ENCODE measurements at regions not wholly inside any gene's neighbourhood (a gene's known extent, or its start where the extent isn't known, plus 50 kb on each side); places are given as distances from the start of the nearest gene placed in this dataset.

DNA sequence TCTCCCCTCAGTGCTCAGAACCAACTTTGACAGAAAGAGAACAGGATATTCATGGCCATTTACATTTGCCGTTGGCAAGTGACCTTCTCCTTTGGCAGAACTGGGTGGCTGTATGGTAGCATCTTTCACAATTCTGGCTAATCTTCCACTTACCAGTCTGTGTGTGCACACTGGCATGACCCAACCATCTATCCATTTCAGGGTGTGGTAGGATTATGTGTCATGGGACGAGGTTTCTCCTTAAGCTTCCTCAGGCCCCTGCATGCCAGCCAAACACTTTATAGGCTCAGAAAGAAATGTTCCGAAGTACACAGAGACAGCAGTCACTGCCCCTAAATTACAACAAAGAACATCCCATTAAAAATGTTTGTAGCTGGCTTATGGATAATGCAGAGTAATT, 497.1 kb downstream of the NFIB start:
- intact Hi-C loops (cut with DNase I), result no loop called here
- DNase-seq, result no peak
- Histone ChIP-seq H3K4me3 (replicated peaks in 1 of 3) (no peak overlapping the region), H3K27me3 (no peaks in the 10 kb centered on the region), H3K4me1 (no peaks in the 10 kb centered on the region), H3K9me3 (no peaks in the 10 kb centered on the region), H3K36me3 (no peaks in the 10 kb centered on the region), H3K27ac (no peak overlapping the region)
- 94 to 96% methylated on average over 3 of the region's 3 CpGs for WGBS, 2 donors
- TF ChIP-seq POLR2A (IDR thresholded peaks at IDR 0.05), result no peak
- TF ChIP-seq, protein P1, sequence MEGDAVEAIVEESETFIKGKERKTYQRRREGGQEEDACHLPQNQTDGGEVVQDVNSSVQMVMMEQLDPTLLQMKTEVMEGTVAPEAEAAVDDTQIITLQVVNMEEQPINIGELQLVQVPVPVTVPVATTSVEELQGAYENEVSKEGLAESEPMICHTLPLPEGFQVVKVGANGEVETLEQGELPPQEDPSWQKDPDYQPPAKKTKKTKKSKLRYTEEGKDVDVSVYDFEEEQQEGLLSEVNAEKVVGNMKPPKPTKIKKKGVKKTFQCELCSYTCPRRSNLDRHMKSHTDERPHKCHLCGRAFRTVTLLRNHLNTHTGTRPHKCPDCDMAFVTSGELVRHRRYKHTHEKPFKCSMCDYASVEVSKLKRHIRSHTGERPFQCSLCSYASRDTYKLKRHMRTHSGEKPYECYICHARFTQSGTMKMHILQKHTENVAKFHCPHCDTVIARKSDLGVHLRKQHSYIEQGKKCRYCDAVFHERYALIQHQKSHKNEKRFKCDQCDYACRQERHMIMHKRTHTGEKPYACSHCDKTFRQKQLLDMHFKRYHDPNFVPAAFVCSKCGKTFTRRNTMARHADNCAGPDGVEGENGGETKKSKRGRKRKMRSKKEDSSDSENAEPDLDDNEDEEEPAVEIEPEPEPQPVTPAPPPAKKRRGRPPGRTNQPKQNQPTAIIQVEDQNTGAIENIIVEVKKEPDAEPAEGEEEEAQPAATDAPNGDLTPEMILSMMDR (IDR thresholded peaks at IDR 0.05), result no peak

DNA sequence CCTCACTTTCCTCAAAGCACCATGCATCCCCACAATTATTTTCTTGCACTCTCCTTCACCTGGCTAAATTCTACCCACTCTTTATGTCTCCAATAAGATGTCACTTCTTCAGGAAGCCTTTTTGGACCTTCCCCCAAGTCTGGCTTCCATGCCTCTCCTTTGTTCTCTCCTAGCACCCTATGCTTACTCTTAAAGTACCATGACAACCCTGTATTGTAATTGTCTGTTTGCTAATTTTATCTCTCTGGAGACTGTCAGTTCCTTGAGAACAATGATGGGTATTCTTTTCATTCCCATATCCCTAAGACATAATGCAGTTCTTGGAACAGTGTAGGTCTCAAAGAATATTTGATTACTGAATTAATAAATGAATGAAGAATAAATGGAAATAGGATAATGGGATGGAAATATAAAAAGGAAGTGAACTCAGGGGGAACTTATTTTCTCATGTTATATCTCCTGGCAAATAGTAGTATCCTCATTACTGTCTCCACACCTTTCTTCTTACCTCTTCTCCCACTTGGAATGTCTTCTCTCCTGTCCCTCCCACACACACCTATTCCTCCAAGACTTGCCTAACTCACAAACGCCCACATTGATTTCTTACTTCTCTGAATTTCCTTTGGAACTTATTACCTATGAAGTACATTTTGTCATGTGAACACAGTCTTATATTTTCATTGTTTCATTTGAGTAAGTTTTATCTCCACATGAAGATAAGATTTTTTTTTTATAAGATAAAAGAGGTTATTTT, 499.1 kb downstream of the NFIB start:
- Histone ChIP-seq H3K4me3 (replicated peaks in 1 of 3) (no peak overlapping the region), H3K4me1 (no peaks in the 10 kb centered on the region), H3K36me3 (no peaks in the 10 kb centered on the region), H3K9me3 (no peaks in the 10 kb centered on the region), H3K27ac (no peak overlapping the region), H3K27me3 (no peaks in the 10 kb centered on the region)
- DNase-seq, result no peak
- TF ChIP-seq, protein P1 (IDR thresholded peaks at IDR 0.05), result no peak
- TF ChIP-seq POLR2A (IDR thresholded peaks at IDR 0.05), result no peak
- intact Hi-C loops (cut with DNase I), result no loop called here
- WGBS, 2 donors, result 92 to 94% methylated on average over 1 of the region's 1 CpG

DNA sequence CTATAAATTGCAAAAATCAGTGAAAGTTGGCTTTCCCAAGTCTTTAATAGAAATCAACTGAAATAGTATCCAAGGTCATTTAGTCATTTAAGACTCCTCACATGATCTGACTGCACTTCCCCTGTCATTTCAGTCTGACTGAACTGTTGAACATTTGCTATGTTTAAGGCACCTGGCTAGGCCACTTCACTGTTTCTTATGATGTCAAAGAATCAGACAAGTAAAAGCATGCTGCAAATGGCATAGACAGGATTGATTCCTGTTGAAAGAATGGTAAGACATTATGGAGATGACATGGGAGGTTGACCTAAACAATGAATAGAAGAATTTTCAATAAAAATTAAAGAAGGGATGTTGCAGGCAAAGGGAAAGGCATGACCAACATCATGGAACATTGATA, 502.1 kb downstream of the NFIB start:
- intact Hi-C loops (cut with DNase I), result no loop called here

DNA sequence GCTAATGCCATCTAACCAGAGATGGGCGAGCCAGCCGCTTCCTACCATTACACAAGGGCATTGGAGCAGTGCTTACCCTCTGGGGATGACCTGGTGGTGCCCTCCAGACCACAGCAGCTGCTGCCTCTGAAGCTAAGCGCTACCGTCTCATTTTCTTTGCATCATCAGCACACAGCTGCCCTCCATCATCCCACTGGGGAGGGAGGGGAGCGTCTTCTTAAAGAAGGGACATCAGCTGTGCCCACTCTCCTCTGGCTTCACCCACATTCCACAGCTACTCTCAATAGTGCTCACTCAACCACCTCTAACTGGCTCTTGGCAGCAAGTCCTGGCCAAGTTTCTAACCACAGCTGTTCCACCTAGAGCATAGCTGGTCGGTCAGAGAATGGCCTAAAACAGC, 503.4 kb downstream of the NFIB start:
- Histone ChIP-seq H3K4me1 (no peaks in the 10 kb centered on the region), H3K36me3 (no peaks in the 10 kb centered on the region), H3K4me3 (replicated peaks in 1 of 3) (no peak overlapping the region), H3K27ac (no peak overlapping the region), H3K9me3 (no peaks in the 10 kb centered on the region), H3K27me3 (no peaks in the 10 kb centered on the region)
- WGBS, 2 donors, result 71 to 82% methylated on average over 6 of the region's 6 CpGs
- DNase-seq, result peak; percentile 22 to 36
- no peak for TF ChIP-seq POLR2A (IDR thresholded peaks at IDR 0.05)
- TF ChIP-seq, protein P1 (IDR thresholded peaks at IDR 0.05), result no peak
- intact Hi-C loops (cut with DNase I), result no loop called here

More for the DNA sequence above, 502.1 kb downstream of the NFIB start:
- Histone ChIP-seq H3K27ac (no peak overlapping the region), H3K36me3 (no peaks in the 10 kb centered on the region), H3K4me3 (replicated peaks in 1 of 3) (no peak overlapping the region), H3K9me3 (no peaks in the 10 kb centered on the region), H3K27me3 (no peaks in the 10 kb centered on the region), H3K4me1 (no peaks in the 10 kb centered on the region)
- TF ChIP-seq POLR2A (IDR thresholded peaks at IDR 0.05), result no peak
- TF ChIP-seq, protein P1 (IDR thresholded peaks at IDR 0.05), result no peak
- no peak for DNase-seq

DNA sequence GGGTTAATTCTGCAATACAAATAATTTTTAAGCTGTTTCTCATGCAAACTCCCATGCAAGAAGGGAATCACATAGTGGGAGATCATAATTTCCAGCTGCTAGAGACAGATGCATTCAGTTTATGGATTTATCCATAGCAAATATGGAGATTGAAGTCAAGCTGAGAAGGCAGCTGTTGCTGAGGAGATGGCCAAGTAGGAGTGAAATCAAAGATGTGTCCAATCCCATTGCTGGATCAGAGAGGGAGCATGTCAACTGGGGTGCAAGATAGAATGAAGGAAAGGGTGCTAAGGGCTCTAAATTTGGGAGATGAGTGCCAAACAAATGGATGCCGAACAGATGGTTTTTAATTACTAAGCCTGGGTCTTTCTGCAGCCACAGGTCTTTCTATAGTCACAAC, 504.5 kb downstream of the NFIB start:
- 96 to 100% methylated on average over 1 of the region's 1 CpG for WGBS, 2 donors
- TF ChIP-seq, protein P1 (IDR thresholded peaks at IDR 0.05), result no peak
- no peak for TF ChIP-seq POLR2A (IDR thresholded peaks at IDR 0.05)
- H3K27me3 ChIP-seq, result no peaks in the 10 kb centered on the region
- H3K4me3 ChIP-seq (replicated peaks in 1 of 3), result no peak overlapping the region
- no peak overlapping the region for H3K27ac ChIP-seq
- intact Hi-C loops (cut with DNase I), result no loop called here
- no peaks in the 10 kb centered on the region for H3K9me3 ChIP-seq
- no peak for DNase-seq
- no peaks in the 10 kb centered on the region for H3K36me3 ChIP-seq
- no peaks in the 10 kb centered on the region for H3K4me1 ChIP-seq

All from thyroid gland (tissue), 4 donors.